ENCODE measurements at regions not wholly inside any gene's neighbourhood (a gene's known extent, or its start where the extent isn't known, plus 50 kb on each side); places are given as distances from the start of the nearest gene placed in this dataset.

DNA sequence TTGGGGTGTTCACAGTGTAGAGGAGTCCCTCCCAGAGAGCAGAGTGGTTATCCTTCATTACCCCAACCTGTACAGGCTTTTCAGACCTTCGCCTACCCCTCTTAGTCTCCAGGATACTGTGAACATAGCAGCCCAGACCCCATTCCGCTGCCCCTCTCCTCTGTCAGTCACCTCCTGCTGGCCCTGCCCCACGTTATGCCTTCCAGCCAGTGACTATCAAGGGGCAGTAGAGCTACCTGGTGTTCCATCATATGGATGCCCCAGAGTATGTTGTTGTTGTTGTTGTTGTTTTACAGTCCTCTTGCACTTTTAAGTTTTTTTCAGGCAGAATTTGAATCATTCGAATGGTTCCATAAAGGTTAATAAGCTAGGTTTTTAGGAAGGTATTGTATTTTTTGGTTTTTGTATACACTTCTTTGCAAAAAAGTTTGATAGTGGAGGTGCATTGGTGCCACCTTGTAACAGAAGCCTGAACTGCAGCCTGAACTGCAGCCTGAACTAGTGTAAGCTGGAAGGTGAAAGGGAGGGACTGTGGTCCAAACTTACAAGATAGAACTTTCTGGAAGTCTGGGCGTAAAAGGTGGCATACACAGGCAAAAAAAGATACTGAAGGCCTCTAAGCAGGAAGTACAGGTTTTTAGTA lies 101.4 kb upstream of the RAB40AL start:
- TF ChIP-seq, protein P1, sequence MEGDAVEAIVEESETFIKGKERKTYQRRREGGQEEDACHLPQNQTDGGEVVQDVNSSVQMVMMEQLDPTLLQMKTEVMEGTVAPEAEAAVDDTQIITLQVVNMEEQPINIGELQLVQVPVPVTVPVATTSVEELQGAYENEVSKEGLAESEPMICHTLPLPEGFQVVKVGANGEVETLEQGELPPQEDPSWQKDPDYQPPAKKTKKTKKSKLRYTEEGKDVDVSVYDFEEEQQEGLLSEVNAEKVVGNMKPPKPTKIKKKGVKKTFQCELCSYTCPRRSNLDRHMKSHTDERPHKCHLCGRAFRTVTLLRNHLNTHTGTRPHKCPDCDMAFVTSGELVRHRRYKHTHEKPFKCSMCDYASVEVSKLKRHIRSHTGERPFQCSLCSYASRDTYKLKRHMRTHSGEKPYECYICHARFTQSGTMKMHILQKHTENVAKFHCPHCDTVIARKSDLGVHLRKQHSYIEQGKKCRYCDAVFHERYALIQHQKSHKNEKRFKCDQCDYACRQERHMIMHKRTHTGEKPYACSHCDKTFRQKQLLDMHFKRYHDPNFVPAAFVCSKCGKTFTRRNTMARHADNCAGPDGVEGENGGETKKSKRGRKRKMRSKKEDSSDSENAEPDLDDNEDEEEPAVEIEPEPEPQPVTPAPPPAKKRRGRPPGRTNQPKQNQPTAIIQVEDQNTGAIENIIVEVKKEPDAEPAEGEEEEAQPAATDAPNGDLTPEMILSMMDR (IDR thresholded peaks at IDR 0.05), result peak in 3 of 6 experiments; percentile 30 to 51 (median 37)
- TF ChIP-seq POLR2A (IDR thresholded peaks at IDR 0.05), result no peak
